ENCODE measurements at regions not wholly inside any gene's neighbourhood (a gene's known extent, or its start where the extent isn't known, plus 50 kb on each side); places are given as distances from the start of the nearest gene placed in this dataset.

DNA sequence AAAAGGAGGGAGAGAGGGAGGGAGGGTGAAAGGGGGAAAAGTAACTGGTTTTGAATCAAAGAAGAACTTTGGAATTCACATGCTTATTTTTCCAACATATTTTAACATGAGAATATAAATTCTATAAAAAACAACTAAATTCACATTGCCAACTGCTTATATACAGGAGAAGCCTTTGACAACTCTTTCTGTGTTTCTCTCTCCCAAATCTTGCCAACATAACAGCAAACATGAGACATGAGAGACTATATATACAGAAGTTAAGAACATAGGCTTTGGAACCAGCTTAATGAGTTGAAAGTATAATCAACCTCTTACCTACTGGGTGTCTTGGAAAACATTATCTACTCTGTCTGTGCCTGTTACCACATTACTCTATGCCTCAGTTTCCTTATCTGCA is 493.3 kb downstream of the RFC3 start:
- DNase-seq (ENCODE audit: low read depth in 2 of 2), result no peak

DNA sequence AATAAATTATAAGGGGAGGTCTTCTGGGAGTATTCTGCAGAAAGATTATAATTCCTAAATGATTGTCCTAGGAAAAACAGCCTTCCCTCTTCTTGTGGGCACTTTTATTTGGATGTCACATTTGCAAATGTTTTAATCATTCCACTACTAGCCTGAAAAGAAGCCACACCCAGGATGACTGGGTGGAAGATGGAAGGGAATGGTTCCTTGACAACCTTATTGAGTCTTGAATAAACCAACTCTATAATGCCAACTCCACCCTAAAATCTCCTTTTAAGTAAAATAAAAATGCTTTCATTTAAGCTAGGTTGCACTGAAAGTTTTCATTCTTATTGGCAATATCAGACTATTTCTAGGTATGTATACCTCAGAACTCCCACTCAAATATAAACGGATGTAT is 494.6 kb downstream of the RFC3 start:
- no peak for DNase-seq (ENCODE audit: low read depth in 2 of 2)

DNA sequence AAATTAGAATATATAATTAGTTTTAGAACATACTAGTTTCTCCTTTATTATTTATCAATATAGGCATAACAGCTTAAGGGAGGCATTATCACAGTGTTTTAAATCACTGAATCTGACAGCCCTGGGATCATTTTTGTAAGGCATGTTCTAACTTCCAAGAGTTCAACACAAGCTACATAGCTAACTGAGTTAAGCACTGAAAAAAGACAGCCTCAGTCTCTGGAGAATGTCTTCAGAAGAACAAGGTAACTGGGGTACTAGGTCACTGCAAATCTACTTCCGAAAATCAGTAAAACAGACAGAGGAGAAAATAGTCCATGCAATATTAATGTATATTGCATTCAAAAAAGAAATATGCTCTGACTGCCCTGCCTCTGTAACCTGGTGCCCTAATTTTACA is 502.1 kb downstream of the RFC3 start:
- no peak for DNase-seq (ENCODE audit: low read depth in 2 of 2)

DNA sequence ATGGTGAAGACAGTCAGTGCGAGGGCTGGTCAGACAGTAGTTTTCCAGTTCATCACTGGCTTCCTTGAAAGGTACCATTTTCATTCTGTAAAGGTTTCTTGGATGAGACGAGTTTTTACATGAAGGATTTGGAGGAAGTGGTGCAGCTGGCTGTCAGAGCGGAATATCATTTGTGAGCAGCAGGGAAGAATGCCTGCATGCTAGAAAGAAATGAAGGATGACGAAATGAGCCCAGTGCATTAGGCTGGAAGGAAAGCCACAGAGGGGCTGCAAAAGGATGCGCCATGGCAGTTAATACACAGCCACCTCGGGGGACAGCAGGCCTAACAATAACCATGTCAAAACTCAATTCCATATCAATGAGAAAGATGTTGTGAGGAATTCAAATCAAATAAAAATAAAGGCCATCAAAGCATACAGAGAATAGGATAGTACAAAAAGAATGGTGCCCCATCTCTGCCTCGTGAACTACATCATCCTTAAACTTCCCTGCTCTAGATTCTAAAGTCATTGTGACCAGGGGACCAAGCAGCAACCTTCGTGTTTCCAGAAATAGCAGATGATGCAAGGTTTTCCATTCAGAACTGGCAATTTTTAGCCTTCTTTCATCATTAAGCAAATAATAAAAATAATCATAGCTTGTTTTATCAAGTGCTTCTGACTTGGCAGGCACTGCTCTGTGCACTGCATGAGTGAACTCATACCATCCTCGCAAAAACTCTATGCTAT is 504.2 kb downstream of the RFC3 start:
- no peak for DNase-seq (ENCODE audit: low read depth in 2 of 2)

DNA sequence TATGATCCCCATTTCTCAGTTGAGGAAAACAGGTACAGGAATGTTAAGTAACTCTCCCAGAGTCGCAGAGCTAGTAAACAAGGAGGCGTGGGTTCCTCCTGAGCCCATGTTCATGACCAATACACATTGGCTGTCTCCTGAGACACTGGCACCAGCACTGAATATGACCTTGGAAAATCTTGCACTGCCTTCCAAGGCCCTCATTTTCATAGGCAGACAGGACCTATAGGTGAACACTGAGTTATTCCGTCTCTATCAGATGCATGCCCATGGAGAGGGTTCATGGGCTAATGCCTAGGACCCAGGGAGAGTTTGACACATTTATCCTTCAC is 504.8 kb downstream of the RFC3 start:
- no peak for DNase-seq (ENCODE audit: low read depth in 2 of 2)

DNA sequence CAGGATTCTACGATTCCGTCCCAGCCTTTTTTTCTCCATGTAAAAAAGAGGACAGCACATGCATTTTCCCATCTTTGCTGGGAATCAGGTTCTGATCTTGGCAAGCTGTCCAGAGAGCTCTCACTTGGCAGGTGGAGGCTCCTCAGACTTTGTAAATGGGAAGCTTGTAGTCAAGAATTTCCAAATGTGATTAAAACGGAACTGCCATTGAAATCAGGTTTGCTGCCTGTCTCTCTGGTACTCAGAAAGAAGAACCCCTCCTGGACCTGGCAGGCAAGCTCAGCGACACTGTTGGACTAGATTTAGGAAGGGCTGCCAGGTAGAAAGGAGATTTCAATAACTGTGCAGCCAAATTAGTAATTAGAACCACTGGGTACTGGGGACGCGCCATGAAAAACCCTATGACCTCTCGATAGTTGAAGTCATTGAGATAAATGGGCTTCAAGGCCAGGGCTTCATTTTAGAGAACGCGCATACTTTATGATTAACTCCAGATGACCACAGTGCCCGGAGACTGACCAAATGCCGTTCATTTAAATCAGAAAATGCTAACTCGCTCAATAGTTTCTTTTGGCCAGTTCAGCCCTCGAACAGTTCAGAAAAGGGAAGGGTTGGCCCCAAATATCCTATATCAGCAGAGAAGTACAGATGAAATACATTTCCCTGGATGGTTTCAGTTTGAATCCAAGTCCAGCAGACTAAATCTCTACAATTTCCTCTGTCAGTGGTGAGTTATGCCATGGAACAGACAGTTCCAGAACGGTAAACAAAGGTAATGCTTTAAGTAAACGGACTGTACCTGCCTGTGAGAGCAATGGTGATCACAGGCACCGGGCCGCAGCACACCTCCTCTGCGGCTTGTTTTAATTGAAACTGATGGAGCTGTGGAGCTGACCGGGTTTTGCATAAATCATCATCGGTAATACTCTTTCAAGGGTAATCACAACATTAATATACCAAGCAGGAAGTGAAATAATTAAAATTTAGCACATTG is 517.4 kb downstream of the RFC3 start:
- no peak for DNase-seq (ENCODE audit: low read depth in 2 of 2)

DNA sequence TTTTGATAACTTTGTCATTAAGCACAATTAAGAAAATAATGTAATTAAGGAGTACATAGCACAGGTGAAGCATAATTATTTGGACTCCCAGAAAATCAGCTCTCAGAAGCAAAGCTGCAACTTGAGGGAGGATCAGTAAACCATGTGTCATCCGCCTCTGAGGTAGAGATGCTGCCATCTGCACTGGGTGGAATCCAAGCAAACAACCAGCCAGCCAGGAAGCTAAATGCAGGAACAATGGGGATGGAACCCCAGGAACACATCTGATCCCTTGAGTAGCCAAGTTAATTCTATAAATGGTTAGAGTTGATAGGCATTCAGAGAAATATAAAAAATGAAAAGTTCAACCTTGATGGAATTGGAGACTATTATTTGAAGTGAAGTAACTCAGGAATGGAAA is 520.2 kb downstream of the RFC3 start:
- DNase-seq (ENCODE audit: low read depth in 2 of 2), result no peak

DNA sequence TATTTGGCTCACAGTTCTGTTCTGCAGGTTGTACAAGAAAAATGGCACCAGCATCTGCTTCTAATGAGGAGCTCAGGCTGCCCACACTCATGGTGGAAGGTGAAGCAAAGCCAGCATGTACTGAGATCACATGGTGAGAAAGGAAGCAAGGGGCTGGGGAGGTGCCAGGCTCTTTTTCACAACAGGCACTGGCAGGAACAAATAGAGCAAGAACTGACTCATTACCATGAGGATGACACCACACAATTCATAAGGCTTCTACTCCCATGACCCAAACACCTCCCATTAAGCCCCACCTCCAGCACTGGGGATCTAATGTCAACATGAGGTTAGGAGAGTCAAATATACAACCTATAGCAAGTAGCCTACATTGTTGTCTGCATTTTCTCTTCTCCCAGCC is 522.6 kb downstream of the RFC3 start:
- no peak for DNase-seq (ENCODE audit: low read depth in 2 of 2)

DNA sequence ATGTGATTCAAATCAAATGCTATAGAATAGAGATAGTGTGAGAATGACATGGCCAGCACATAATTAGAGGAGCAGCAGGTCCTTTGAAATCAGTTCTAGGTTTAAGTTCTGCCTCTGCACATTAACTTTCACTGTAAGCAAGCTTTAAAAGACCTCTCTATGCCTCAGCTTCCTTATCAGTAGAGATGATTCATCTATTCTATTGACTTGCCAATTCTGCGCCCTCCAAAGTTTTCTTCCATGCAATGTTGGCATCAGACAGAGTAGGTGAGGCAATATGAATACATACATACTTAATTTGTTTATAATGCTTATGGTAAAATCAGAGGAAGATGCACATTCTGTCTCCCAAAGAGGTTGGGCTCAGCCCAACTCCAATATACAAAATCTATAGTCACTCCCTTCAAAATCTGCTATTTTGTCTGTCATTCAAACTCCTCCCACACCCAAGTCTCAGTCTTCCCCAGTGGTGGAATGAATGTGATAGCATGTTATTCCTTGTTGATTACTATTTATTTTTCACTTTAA is 525.5 kb downstream of the RFC3 start:
- DNase-seq (ENCODE audit: low read depth in 2 of 2), result no peak

DNA sequence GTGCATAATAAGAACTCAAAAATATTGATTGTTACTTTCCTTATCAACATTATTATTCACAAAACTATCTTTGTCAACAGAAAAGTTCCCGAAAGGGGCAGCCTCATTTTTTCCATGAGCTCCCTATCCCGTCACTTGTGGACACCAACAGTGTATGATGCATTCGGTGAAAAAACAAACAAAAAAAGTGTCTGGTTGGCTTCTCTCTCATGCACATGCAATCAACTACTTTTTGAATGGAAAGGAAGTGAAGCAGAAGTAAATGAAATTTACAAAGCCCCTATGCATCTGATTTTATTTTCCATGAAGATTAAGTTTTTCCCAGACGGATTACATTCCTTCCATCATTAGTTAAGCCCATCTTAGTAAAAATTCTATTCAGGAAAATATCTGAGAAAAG is 526.9 kb downstream of the RFC3 start:
- DNase-seq (ENCODE audit: low read depth in 2 of 2), result no peak

DNA sequence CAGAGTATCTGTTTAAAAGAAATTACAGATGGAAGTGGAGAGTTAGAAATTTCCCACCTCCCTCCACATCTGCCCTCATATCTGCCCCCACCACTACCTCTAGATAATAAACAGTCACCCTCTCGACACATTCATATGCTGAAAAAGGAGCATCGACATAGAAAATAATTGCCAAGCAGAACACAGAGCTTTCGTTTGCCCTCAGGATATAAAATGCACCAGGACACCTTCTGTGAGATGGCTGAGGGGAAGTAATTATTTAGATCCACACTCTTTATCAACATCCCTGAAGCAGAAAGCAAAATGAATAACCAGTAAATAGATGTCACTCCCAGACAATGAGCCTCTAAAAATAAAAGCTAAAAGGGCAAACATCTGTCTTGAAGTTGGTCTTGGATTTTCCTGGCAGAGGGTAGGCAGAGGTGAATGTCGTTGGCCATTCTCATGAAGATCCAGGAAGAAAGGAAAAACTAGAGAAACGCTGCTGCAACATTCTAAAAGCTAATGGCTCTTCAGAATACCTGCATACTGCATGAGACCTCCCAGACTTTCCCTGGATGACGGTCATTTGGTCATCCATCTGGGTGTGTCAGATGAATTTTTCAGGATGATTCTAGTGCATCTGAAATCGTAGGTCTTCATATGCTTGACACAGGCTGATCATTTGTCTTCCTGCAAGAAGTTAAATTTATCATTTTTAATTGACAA is 527.5 kb downstream of the RFC3 start:
- DNase-seq (ENCODE audit: low read depth in 2 of 2), result no peak

DNA sequence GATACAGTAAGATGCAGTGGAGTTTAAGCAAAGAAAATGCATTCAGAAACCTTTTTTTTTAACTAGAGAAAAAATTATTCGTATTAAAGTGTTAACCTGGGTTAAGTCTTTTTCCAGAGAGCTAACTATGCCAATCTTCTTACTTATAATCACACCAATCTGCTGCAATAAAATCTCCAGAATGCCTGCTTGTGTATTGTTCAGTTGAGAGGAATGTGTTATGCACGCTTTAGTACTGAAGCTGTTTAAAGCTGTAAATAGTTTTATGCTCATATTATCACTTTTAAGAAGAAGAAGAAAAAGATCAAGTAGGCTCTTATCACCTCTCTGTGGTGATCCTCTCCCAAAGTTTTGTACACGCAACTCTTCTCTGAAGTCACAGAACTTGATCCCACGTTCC is 528.7 kb downstream of the RFC3 start:
- DNase-seq (ENCODE audit: low read depth in 2 of 2), result peak in 1 of 2 experiments; percentile 30

DNA sequence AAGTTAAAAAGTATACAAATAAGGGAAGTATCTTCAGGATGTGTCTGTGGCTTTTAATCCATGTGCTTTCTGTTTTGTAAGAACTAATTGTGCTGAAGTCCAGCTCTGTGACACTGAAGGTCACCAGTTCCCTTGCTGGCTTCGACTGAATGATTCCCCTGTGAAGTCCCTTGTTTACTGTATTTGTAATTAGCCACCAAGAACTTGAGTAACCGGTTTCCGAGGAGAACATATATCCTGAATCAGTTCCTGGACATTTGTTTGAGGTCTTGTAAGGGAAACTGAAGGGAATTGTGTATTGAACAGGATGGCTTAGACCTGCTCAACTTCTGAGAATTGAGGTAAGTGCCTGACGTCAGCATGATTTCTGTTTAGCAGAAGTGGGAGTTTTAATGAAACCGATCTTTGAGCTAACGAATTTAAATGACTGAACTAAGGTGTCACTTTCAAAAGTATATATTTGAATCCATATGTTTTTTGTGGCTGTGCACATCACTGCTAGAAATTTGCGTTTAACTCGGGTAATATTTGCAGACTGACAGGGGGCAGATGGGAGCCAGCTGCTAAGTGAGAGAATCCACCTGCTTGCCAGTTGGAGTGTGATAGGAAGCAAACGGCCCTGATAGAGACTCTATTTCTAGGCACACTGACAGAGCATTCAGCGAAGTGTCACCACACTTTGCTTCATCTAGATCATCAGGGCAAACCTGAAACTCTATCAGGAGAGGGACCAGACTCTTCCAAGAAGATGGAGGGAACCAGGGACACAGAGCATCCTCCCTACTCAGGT is 530.0 kb downstream of the RFC3 start:
- DNase-seq (ENCODE audit: low read depth in 2 of 2), result no peak

DNA sequence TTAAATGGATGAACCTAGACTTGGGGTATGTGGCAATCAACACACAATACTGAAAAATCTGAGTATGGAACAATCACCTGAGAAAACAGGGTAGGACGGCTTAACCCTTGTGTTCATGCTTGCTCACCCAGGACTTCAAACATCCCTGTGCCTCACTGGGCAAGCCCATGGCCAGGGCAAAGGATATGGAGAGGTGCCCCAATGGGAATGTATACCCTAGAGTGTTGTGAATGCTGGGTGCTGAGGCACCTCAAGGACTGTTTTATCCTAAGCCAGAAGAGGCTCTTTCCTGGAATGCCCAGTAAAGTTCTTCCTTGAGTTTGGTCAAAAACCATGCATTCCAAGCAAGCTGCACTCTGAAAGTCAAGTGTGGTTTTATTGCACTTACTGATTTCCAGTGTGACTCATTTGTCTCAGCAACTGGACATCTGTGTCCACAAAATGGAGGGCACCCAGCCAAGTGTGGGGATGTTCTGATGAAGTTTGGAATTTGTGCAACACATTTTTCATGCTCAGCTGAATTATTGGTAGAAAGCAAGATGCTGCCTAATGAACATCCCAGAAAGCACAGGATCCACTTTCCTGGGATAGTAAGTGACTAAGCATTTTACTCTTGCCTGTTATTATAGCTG is 531.3 kb downstream of the RFC3 start:
- peak; percentile 99 for DNase-seq (ENCODE audit: low read depth in 2 of 2)

DNA sequence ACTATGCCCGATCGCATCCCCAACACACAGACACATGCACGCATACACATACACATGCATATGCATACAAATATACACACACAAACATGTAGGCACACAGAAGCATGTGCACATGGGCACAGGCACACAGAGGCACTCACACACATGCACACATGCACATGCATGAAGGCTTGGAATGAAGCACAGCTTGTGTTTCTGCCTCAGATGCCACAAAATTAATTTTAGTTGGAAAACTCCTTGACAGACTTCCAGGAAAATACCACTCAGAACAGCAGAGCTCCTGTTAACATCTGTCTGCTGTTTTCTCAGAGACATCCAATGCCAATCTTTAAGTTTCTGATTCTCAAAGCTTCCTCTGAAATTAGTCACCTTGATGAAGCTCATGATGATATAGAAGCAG is 532.7 kb downstream of the RFC3 start:
- no peak for DNase-seq (ENCODE audit: low read depth in 2 of 2)

DNA sequence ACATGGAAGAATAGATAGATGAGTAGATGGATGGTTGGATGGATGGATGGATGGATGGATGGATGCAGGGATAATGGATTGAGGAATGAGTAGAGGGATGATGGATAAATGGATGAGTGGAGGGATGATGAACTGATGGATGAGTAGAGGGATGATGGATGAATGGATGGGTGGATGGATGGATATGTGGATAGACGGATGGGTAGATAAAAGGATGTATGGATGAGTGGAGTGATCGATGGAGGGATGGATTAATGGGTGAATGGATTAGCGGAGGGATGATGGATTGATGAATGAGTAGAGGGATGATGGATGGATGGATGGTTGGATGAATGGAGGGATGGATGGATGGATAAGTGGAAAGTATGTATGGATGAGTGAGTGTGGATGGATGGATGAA is 533.2 kb downstream of the RFC3 start:
- no peak for DNase-seq (ENCODE audit: low read depth in 2 of 2)

DNA sequence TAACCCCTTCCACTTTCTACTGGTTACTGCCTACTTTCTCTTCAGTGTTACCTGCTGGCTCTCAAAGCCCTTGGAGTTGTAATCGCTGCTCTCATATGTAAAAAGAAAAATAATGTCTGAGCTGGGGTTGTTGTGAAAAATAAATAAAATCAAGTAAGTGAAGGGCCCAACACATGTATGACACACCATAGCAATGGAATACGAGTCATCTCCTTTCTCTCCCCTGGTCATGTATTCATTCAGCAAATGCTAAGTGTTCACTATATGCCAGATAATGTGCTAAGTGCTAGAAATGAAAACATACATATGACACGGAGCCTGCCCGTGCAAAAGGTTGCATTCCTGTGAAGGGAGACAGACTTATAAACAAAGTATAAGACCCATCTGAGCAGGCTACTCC is 535.0 kb downstream of the RFC3 start:
- DNase-seq (ENCODE audit: low read depth in 2 of 2), result no peak

DNA sequence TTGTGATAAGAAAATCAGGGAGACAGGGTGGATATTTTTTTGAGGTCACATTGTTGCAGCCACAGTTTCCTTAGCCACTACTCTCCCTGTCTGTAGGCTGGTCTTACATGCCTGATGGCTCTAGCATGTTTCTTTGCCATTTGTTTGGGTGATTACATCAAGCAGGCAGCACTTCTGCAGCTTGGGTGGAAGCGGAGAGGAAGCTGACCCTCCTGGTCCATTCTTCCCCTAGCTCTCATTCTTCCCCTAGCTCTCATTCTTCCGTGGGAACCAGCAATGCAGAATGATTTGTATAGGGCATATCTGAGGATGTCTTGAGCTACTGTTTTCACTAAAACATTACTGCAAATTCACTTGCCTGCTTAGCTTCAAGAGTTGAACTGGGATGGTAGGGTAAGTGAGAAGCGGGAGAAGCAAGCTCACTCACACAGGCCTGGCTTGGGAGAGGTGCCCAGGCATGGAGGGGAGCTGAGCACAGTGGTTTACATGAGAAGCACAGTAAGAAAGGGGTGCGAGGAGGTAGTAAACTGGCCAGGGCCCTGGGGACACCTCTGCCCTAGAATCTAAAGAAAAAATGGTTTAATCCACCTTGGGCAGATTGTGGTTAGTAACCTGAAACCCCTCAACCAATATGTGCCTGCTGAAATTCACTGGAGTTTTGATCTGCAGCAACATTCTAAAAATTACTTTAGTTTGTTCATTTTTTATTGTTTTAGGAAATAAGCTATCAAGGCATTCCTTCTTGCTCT is 538.9 kb downstream of the RFC3 start:
- DNase-seq (ENCODE audit: low read depth in 2 of 2), result no peak

DNA sequence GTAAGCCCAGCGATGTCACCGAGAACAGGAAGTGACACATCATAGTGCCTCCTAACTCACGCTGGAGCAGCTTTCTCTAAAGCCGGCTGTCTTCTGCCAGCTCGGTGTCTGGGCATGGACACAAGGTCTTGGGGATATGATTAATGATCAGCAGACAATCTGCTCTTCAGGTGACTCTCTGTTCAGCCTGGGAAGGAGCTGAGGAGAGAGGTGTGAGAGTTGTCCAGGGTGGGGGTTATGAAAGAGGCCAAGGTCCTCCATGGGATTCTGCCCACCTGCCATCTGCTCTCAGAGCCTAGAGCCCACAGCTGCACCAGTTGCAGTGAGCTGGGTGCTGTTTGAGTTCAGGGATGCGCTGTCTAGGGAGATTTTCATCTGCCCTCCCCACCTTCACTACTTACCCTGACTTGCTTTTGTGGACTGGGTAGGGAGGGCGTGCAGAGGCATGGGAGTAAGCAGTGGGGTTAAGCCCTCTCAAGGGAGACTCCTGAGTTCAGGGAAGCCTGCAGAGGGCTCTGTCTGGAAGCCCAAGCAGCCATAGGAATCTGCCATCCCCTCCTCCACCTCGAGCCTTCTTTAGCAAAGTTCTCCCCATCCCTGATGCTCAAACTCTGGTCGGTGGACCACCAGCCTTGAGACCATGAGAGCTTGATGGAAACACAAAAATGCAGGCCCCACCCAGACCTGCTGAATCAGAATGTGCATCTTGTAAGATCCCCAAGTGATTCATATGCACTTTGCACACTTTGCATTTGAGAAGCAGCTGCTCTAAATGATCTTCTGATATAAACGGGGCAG is 539.7 kb downstream of the RFC3 start:
- DNase-seq (ENCODE audit: low read depth in 2 of 2), result no peak

Measured in fibroblast of skin of left biceps (primary cell).